ENCODE measurements at regions not wholly inside any gene's neighbourhood (a gene's known extent, or its start where the extent isn't known, plus 50 kb on each side); places are given as distances from the start of the nearest gene placed in this dataset.

GRCh38 chr3:73781541-73781940 lies 156.8 kb upstream of the PDZRN3 start:
- DNase-seq = no peak

GRCh38 chr3:73774645-73775044 lies 149.9 kb upstream of the PDZRN3 start:
- DNase-seq = no peak

- no peak for DNase-seq
Measured at GRCh38 chr3:73773233-73773632, 148.5 kb upstream of the PDZRN3 start.

GRCh38 chr3:73772076-73772886 lies 147.5 kb upstream of the PDZRN3 start:
- no peak for DNase-seq

- no peak for DNase-seq
Measured at GRCh38 chr3:73768524-73769308, 144.0 kb upstream of the PDZRN3 start.

GRCh38 chr3:73766599-73767381 lies 142.0 kb upstream of the PDZRN3 start:
- DNase-seq = no peak

- DNase-seq = no peak
Measured at GRCh38 chr3:73765878-73766545, 141.3 kb upstream of the PDZRN3 start.

GRCh38 chr3:73762855-73763254 lies 138.1 kb upstream of the PDZRN3 start:
- no peak for DNase-seq

- no peak for DNase-seq
Measured at GRCh38 chr3:73759297-73759711, 134.6 kb upstream of the PDZRN3 start.

- no peak for DNase-seq
Measured at GRCh38 chr3:73757536-73757935, 132.8 kb upstream of the PDZRN3 start.

GRCh38 chr3:73753985-73754384 lies 129.2 kb upstream of the PDZRN3 start:
- no peak for DNase-seq

GRCh38 chr3:73752338-73752737 lies 127.6 kb upstream of the PDZRN3 start:
- DNase-seq = no peak

- DNase-seq = no peak
Measured at GRCh38 chr3:73746623-73747022, 121.9 kb upstream of the PDZRN3 start.

GRCh38 chr3:73745526-73746191 lies 120.9 kb upstream of the PDZRN3 start:
- peak; percentile 81 for DNase-seq

GRCh38 chr3:73743551-73743950 lies 118.8 kb upstream of the PDZRN3 start:
- no peak for DNase-seq

- no peak for DNase-seq
Measured at GRCh38 chr3:73739791-73740453, 115.2 kb upstream of the PDZRN3 start.

GRCh38 chr3:73738711-73739110 lies 114.0 kb upstream of the PDZRN3 start:
- DNase-seq = no peak

- DNase-seq = no peak
Measured at GRCh38 chr3:73734211-73735089, 109.7 kb upstream of the PDZRN3 start.

- no peak for DNase-seq
Measured at GRCh38 chr3:73733746-73734145, 109.0 kb upstream of the PDZRN3 start.

- no peak for DNase-seq
Measured at GRCh38 chr3:73729969-73730440, 105.3 kb upstream of the PDZRN3 start.
